ENCODE measurements at regions not wholly inside any gene's neighbourhood (a gene's known extent, or its start where the extent isn't known, plus 50 kb on each side); places are given as distances from the start of the nearest gene placed in this dataset.

GRCh38 chr13:58051807-58052375 lies 420.3 kb downstream of the PCDH17 start:
- H3K4me1 Mint-ChIP-seq = no peaks in the 10 kb centered on the region
- no peak overlapping the region for H3K27ac Mint-ChIP-seq
- no peak overlapping the region for H3K4me3 Mint-ChIP-seq
- no peaks in the 10 kb centered on the region for H3K36me3 Mint-ChIP-seq
- ATAC-seq (no peak), DNase-seq (ENCODE audit: low spot score in 2 of 2) (no peak)
- peaks cover 13% of the 10 kb centered on the region for H3K9me3 Mint-ChIP-seq

GRCh38 chr13:58056426-58056825 lies 424.9 kb downstream of the PCDH17 start:
- Mint-ChIP-seq H3K36me3 (no peaks in the 10 kb centered on the region), H3K4me1 (no peaks in the 10 kb centered on the region), H3K4me3 (no peak overlapping the region), H3K9me3 (peaks cover 7% of the 10 kb centered on the region), H3K27ac (no peak overlapping the region)
- no peak for DNase-seq (ENCODE audit: low spot score in 2 of 2)
- ATAC-seq = no peak

- Mint-ChIP-seq H3K9me3 (peaks cover 7% of the 10 kb centered on the region), H3K36me3 (no peaks in the 10 kb centered on the region), H3K4me3 (no peak overlapping the region), H3K4me1 (no peaks in the 10 kb centered on the region), H3K27ac (no peak overlapping the region)
- ATAC-seq (no peak), DNase-seq (ENCODE audit: low spot score in 2 of 2) (no peak)
Observed at GRCh38 chr13:58059624-58060023, 428.1 kb downstream of the PCDH17 start.

- Mint-ChIP-seq H3K4me1 (no peaks in the 10 kb centered on the region), H3K27ac (no peak overlapping the region), H3K4me3 (no peak overlapping the region), H3K36me3 (no peaks in the 10 kb centered on the region), H3K9me3 (peaks cover 7% of the 10 kb centered on the region)
- DNase-seq (ENCODE audit: low spot score in 2 of 2) (no peak), ATAC-seq (no peak)
Observed at GRCh38 chr13:58080806-58081205, 449.3 kb downstream of the PCDH17 start.

GRCh38 chr13:58081301-58081820 lies 449.8 kb downstream of the PCDH17 start:
- Mint-ChIP-seq H3K4me1 (no peaks in the 10 kb centered on the region), H3K27ac (no peak overlapping the region), H3K4me3 (no peak overlapping the region), H3K36me3 (no peaks in the 10 kb centered on the region), H3K9me3 (peaks cover 10% of the 10 kb centered on the region)
- ATAC-seq (no peak), DNase-seq (ENCODE audit: low spot score in 2 of 2) (no peak)

- DNase-seq (ENCODE audit: low spot score in 2 of 2) = no peak
- no peaks in the 10 kb centered on the region for H3K36me3 Mint-ChIP-seq
- peaks cover 10% of the 10 kb centered on the region for H3K9me3 Mint-ChIP-seq
- H3K4me3 Mint-ChIP-seq = no peak overlapping the region
- no peaks in the 10 kb centered on the region for H3K4me1 Mint-ChIP-seq
- no peak overlapping the region for H3K27ac Mint-ChIP-seq
- ATAC-seq = no peak
Observed at GRCh38 chr13:58083064-58083463, 451.5 kb downstream of the PCDH17 start.

GRCh38 chr13:58085274-58085673 lies 453.7 kb downstream of the PCDH17 start:
- no peaks in the 10 kb centered on the region for H3K4me1 Mint-ChIP-seq
- peaks cover 7% of the 10 kb centered on the region for H3K9me3 Mint-ChIP-seq
- no peak for DNase-seq (ENCODE audit: low spot score in 2 of 2)
- no peak overlapping the region for H3K27ac Mint-ChIP-seq
- no peaks in the 10 kb centered on the region for H3K36me3 Mint-ChIP-seq
- ATAC-seq = peak; percentile 51
- H3K4me3 Mint-ChIP-seq = no peak overlapping the region

GRCh38 chr13:58085819-58086218 lies 454.3 kb downstream of the PCDH17 start:
- ATAC-seq = peak; percentile 65
- Mint-ChIP-seq H3K27ac (no peak overlapping the region), H3K4me3 (no peak overlapping the region), H3K4me1 (no peaks in the 10 kb centered on the region), H3K9me3 (peaks cover 7% of the 10 kb centered on the region), H3K36me3 (no peaks in the 10 kb centered on the region)
- DNase-seq (ENCODE audit: low spot score in 2 of 2) = no peak

GRCh38 chr13:58087566-58087965 lies 456.0 kb downstream of the PCDH17 start:
- peaks cover 7% of the 10 kb centered on the region for H3K9me3 Mint-ChIP-seq
- no peak overlapping the region for H3K4me3 Mint-ChIP-seq
- H3K36me3 Mint-ChIP-seq = no peaks in the 10 kb centered on the region
- no peak for DNase-seq (ENCODE audit: low spot score in 2 of 2)
- no peaks in the 10 kb centered on the region for H3K4me1 Mint-ChIP-seq
- no peak for ATAC-seq
- no peak overlapping the region for H3K27ac Mint-ChIP-seq

- Mint-ChIP-seq H3K4me3 (no peak overlapping the region), H3K9me3 (peaks cover 19% of the 10 kb centered on the region), H3K36me3 (no peaks in the 10 kb centered on the region), H3K4me1 (no peaks in the 10 kb centered on the region), H3K27ac (no peak overlapping the region)
- ATAC-seq (no peak), DNase-seq (ENCODE audit: low spot score in 2 of 2) (no peak)
Observed at GRCh38 chr13:58093394-58093793, 461.9 kb downstream of the PCDH17 start.

GRCh38 chr13:58097831-58098230 lies 466.3 kb downstream of the PCDH17 start:
- peaks cover 20% of the 10 kb centered on the region for H3K9me3 Mint-ChIP-seq
- H3K36me3 Mint-ChIP-seq = no peaks in the 10 kb centered on the region
- ATAC-seq (no peak), DNase-seq (ENCODE audit: low spot score in 2 of 2) (no peak)
- H3K4me3 Mint-ChIP-seq = no peak overlapping the region
- no peaks in the 10 kb centered on the region for H3K4me1 Mint-ChIP-seq
- no peak overlapping the region for H3K27ac Mint-ChIP-seq

GRCh38 chr13:58119351-58119750 lies 487.8 kb downstream of the PCDH17 start:
- H3K36me3 Mint-ChIP-seq = no peaks in the 10 kb centered on the region

GRCh38 chr13:58119804-58120203 lies 488.3 kb downstream of the PCDH17 start:
- no peaks in the 10 kb centered on the region for H3K4me1 Mint-ChIP-seq
- H3K4me3 Mint-ChIP-seq = no peak overlapping the region
- no peak overlapping the region for H3K27ac Mint-ChIP-seq

More at GRCh38 chr13:58119351-58119750, 487.8 kb downstream of the PCDH17 start:
- H3K9me3 Mint-ChIP-seq = peaks cover 20% of the 10 kb centered on the region
- no peak overlapping the region for H3K4me3 Mint-ChIP-seq
- H3K27ac Mint-ChIP-seq = no peak overlapping the region
- ATAC-seq (no peak), DNase-seq (ENCODE audit: low spot score in 2 of 2) (no peak)
- no peaks in the 10 kb centered on the region for H3K4me1 Mint-ChIP-seq

GRCh38 chr13:58126496-58126895 lies 495.0 kb downstream of the PCDH17 start:
- Mint-ChIP-seq H3K27ac (no peak overlapping the region), H3K4me1 (no peaks in the 10 kb centered on the region), H3K36me3 (no peaks in the 10 kb centered on the region), H3K4me3 (no peak overlapping the region), H3K9me3 (peaks cover 19% of the 10 kb centered on the region)
- ATAC-seq (no peak), DNase-seq (ENCODE audit: low spot score in 2 of 2) (no peak)

More at GRCh38 chr13:58119804-58120203, 488.3 kb downstream of the PCDH17 start:
- DNase-seq (ENCODE audit: low spot score in 2 of 2) (no peak), ATAC-seq (no peak)
- H3K36me3 Mint-ChIP-seq = no peaks in the 10 kb centered on the region
- peaks cover 18% of the 10 kb centered on the region for H3K9me3 Mint-ChIP-seq

GRCh38 chr13:58134012-58134411 lies 502.5 kb downstream of the PCDH17 start:
- Mint-ChIP-seq H3K4me1 (no peaks in the 10 kb centered on the region), H3K27ac (no peak overlapping the region), H3K36me3 (no peaks in the 10 kb centered on the region), H3K4me3 (no peak overlapping the region), H3K9me3 (peaks cover 29% of the 10 kb centered on the region)
- ATAC-seq (no peak), DNase-seq (ENCODE audit: low spot score in 2 of 2) (no peak)

GRCh38 chr13:58134525-58134924 lies 503.0 kb downstream of the PCDH17 start:
- DNase-seq (ENCODE audit: low spot score in 2 of 2) = no peak

More at GRCh38 chr13:58134525-58134924, 503.0 kb downstream of the PCDH17 start:
- H3K36me3 Mint-ChIP-seq = no peaks in the 10 kb centered on the region
- H3K4me1 Mint-ChIP-seq = no peaks in the 10 kb centered on the region
- no peak overlapping the region for H3K4me3 Mint-ChIP-seq
- ATAC-seq = no peak
- H3K27ac Mint-ChIP-seq = no peak overlapping the region
- peaks cover 28% of the 10 kb centered on the region for H3K9me3 Mint-ChIP-seq
